22Rv1 (cell line): ENCODE measurements at regions not wholly inside any gene's neighbourhood (a gene's known extent, or its start where the extent isn't known, plus 50 kb on each side); places are given as distances from the start of the nearest gene placed in this dataset.

Experiments used
- H3K27ac ChIP-seq: fragments of 450-650 bp; 2 replicates; pipeline ENCODE4 v1.5.1; 2017
- ZFX ChIP-seq: fragments of 450-650 bp; IDR thresholded peaks from 2 replicates; pipeline ENCODE4 v1.6.1; 2017; ENCODE audit warnings: antibody characterized with exemption, borderline replicate concordance
- TF ChIP-seq, protein P1 (sequence below): fragments of 450-650 bp; IDR thresholded peaks from 2 replicates; pipeline ENCODE4 v1.5.1; 2017; ENCODE audit warnings: mild to moderate bottlenecking

DNA sequence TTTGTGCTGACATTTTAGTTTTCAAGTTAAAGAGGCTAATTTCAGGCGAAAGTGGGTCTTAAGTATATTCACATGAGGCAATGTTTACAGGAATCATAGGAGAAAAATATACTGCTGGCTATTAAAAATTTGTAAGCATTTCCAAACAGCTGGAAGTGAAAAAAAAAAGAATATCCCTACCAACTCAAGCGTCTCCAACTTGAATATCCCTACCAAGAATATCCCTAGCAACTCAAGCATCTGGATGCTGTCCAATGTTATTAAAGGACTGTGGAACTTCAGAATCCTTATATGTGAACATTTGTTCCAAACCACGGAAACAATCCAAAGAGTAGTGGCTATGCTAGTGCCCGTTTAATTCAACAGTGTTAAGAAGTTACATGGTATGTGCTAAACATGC is 1303.0 kb downstream of the GATA3 start:
- no peak overlapping the region for H3K27ac ChIP-seq
- TF ChIP-seq ZFX = no peak
- TF ChIP-seq, protein P1, sequence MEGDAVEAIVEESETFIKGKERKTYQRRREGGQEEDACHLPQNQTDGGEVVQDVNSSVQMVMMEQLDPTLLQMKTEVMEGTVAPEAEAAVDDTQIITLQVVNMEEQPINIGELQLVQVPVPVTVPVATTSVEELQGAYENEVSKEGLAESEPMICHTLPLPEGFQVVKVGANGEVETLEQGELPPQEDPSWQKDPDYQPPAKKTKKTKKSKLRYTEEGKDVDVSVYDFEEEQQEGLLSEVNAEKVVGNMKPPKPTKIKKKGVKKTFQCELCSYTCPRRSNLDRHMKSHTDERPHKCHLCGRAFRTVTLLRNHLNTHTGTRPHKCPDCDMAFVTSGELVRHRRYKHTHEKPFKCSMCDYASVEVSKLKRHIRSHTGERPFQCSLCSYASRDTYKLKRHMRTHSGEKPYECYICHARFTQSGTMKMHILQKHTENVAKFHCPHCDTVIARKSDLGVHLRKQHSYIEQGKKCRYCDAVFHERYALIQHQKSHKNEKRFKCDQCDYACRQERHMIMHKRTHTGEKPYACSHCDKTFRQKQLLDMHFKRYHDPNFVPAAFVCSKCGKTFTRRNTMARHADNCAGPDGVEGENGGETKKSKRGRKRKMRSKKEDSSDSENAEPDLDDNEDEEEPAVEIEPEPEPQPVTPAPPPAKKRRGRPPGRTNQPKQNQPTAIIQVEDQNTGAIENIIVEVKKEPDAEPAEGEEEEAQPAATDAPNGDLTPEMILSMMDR = no peak

DNA sequence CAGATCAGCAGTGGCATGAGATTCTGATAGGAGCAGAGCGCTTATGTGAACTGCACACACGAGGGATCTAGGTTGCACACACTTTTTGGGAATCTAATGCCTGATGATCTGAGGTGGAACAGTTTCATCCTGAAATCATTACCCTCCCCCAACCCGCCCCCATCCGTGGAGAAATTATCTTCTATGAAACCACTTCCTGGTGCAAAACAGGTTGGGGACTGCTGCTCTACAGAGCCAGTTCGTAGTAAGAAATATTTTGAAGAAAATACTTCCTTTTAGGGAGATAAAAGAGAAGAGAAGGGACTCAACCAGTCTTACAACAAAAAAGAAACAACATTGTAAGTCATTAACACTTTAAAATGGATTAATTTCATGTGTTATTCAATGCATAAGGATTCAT is 1308.2 kb downstream of the GATA3 start:
- no peak overlapping the region for H3K27ac ChIP-seq
- TF ChIP-seq, protein P1 = no peak
- TF ChIP-seq ZFX = no peak

DNA sequence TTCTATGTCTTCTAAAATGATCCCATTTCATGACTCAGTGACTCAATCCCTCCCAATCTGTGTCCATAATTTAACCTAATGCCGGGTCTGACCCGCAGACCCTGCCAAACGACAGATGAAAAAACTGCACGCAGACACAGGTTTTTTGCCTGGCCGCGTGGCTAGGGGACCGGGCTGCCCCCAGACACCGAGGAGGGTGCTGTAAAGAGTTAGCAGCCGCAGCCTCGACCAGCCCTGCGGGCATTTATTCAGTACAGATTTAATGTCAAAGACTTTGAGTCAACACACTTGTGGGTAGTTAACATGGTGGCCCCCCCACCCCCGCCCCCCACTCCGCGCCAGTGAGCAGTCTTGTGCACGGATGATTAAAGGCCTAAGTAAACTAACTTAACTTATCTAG is 1324.7 kb downstream of the GATA3 start:
- TF ChIP-seq ZFX = no peak
- TF ChIP-seq, protein P1 = no peak
- no peak overlapping the region for H3K27ac ChIP-seq

DNA sequence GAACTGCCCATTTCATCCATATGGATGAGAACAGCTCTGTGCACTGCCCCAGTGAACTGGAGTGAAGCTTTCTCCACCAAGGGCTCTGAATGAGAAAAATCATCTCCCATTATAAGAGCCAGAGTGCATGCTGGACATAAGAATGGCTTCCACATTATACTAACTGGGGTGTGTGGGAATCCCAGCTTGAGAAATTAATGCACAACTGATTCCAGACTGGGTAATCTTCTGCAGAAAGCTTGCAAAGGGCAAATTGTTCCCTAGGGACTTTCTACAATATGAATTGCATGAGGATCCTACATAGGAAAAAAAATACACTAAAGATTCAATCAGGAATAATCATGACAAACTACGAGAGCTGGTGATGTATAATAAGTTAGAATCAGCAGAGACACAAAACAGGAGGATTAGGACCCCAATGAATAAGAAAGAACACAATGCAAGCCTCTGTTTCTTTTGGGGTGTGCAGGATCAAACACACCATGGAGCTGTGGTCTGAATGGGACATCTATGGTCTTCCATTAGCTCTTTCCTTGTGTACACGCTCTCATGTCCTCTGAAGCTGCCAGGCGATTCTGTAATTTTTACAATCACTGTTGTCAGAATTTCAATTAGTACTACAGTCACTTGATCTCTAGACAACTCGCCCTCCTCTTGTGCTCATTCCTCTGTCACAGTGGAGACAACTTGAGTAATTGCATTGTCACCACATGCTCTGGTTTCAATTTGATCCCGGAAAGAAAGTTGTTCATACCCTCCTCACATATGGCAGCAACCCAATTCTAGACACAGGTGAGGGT is 1327.4 kb downstream of the GATA3 start:
- TF ChIP-seq, protein P1 = no peak
- TF ChIP-seq ZFX = no peak
- no peak overlapping the region for H3K27ac ChIP-seq

DNA sequence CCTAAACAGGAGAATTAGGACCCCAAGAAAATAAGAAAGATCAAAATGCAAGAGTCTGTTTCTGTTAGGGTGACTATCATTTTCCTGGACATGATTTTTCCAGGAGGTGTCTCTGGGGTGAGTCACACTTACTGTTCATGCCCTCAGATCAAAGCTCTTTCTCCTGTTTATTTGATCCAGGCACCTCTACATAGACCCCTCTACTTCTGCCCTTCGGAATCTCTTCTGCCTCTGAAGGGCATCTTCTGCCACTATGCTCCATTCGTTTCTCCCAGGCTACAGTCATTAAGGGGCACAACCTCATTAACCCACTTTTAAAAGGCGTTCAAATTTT is 1328.0 kb downstream of the GATA3 start:
- H3K27ac ChIP-seq = no peak overlapping the region
- TF ChIP-seq ZFX = no peak
- TF ChIP-seq, protein P1 = no peak

DNA sequence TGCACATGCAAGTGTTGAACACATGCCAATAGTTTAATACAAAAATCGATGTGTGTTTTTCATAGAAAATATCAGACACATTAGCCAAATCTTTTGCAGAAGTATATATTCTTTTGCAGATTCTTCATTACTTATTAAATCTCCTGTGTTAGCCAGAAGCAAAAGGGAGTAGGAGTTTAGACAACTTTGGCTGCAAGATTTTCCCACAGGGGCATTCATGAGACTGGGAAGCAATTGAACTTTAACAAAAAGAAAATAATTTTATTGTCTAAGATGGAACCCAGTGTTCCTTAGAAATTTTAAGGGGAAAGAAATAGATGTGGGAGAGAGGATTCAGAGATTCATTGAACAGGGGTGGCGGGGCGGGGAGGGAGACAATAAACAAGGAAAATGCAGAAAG is 1336.0 kb downstream of the GATA3 start:
- TF ChIP-seq, protein P1 = no peak
- TF ChIP-seq ZFX = no peak
- H3K27ac ChIP-seq = no peak overlapping the region

DNA sequence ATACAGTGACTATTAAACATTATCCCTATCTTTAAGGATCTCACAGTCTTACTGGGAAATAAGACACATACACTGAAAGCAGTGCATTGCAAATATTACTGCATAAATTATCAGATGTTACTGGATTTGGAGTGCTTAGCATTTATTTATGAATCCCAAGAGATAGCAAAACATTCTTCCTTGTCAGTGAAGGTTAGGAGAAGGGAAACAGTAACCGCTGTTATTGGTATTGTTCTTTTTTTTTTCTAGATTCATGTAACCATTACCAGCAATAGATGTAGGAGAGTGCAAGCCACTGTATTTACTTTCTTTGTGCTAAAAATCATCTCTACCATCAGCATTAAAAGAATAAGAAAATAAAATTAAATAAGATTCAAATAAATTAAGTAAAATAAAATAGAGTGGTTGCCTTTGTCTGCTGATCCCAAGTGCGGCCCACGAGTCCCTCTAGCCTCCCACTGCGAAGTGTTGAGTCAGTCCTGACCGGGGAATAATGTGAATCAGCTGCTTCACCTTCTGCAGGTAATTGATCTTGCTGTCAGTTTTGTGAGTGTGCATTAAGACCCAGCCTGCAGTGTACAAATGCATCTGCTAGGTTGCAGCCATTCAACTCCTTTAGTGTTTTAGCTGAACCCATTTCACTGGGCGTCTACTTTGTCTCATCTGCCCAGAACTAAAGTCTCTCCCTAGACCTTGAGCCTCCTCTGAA is 1344.9 kb downstream of the GATA3 start:
- no peak overlapping the region for H3K27ac ChIP-seq
- TF ChIP-seq, protein P1 = no peak
- no peak for TF ChIP-seq ZFX
